ENCODE measurements at regions not wholly inside any gene's neighbourhood (a gene's known extent, or its start where the extent isn't known, plus 50 kb on each side); places are given as distances from the start of the nearest gene placed in this dataset.
"Not testable (repeated sequence)": the region's sequence is repeated elsewhere in the genome, so short reads cannot be mapped to it uniquely, and the experiment has no call there.

DNA sequence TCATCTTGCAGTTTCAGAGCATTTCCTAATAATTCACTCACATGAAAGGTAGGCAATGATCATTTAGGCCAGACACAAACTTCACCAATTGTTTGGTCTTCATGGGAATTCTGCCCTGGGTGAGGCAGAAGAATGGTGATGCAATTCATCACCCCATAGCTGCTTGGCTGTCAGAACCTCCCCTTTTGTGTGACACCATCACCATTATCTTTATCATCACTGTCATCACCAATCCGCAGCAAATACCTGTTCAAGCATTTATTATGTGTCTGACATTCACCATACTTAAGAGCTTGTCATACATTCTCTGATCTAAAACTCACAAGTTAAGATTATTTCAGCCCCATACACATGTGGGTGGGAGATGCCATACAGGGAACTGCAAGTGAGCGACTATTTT lies 799.5 kb upstream of the LRRN3 start:
- no peak for DNase-seq (ENCODE audit: low spot score)

DNA sequence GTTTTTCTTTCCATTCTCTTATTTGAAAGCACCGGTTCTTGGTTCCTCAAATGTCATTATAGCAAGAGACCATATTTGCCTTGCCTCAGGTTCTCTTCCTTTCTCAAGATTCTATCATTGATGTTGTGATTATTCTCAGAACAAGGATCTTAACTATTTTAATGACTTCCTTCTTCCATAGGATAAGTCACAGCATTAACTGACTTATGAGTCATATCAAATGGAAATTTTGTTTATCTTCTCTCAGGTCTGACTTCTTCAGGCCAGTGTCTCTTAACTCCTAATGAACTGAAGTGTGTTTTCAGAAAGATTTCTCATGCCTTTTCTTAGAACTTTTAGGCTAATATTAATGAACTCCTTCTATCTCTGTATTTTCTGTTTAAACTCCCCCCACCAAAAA lies 794.6 kb upstream of the LRRN3 start:
- no peak for DNase-seq (ENCODE audit: low spot score)

DNA sequence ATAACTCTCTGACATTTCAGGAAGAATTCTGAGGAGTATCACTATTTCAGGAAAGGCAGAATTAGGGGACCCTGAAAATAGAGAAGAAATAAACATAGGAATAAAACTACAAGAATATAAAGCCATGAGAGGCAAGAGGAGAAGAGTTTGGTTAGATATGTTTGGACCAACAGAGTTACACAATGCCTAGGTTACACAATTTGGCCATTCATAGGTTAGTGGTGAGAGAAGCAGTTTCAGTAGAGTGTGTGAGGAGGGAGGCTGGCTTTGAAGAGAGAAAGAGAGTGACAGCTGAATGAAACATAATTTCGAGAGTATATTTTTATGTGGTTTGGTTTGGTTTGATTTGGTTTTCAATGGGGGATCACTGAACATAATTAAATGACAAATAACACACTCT lies 783.2 kb upstream of the LRRN3 start:
- no peak for DNase-seq (ENCODE audit: low spot score)

DNA sequence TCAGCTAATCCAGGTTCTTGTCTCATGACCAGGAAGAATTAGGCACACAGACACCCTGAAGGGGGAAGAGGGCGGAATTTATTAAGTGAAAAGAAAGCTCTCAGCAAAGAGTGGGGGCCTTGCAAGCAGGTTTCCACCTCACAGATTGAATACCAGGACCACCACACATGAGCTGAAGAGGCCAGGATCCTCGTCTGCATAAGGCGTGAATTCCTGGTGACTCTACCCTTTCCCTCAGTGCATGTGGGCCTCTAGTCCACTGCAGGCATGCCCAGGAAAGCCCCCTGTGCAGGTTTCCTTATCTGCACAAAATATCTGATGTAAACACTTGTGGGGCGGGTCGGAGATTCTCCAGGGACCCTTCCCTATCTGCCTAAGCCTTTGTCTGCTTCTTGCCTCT lies 782.1 kb upstream of the LRRN3 start:
- DNase-seq (ENCODE audit: low spot score) = no peak

DNA sequence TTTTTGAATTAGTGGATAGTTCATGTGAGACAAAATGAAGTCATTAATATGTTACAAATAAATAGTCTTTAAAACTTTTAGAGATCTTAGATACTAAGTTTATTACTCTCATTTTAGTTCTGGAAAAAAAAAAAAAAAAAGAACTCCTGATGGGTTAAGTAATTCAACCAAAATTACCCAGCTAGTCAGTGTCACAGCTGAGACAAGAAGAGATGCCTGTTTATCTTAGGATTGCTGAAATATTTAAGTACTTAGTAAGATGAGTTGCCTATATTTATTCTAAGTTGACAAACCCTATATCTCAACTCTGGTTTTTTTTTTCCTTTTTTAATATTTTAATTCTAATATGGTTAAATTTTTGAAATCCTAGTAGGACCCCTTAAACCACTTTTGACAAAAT lies 781.0 kb upstream of the LRRN3 start:
- no peak for DNase-seq (ENCODE audit: low spot score)

DNA sequence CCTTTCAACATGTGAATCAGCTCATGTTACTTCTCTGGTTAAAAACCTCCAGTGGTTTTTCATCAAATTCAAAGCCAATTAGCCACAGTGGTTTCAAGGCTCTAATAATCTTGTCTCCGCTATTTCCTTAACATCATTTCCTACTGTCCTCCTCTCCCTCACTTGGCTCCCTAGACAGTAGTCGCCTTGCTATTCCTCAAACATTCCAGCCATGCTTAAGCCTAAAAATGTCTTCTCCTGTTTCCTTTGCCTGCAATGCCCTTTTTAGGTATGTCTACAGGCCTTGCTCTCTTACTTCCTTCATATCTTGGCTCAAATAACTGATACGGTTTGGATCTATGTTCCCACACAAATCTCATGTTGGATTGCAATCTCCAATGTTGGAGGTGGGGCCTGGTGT lies 779.4 kb upstream of the LRRN3 start:
- DNase-seq (ENCODE audit: low spot score) = no peak

DNA sequence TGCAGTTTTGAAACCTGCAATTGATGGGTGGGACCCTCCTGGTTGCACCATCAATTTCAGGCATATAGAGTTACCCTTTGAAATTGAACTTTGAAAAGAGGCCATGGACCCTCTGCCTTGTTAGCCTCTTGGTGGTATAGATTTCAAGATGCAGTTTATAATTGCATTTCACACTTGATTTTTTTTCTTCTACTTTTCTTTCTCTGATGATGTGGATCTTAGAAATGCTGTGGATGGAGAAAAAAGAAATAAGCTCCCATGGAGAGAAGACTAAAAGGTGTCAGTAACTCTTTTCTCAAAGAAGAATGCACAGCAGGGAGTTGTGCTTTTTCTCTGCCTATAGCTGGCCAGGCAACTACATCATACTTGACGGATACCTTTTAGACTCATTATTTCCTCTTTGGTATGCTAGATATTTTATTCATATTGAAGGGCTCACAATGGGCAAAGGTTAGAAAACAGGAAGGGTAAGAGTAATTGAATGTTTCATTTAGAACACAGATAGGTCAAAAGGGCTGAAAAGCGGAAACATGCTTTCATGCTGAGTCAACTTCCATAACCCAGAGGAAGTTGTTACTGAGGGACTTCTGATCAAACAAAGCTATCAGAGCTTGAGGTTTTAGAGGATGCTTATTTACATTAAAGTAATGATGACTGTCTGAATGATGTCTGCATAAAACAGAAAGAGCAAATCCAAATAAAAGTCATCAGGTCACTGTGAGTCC lies 773.2 kb upstream of the LRRN3 start:
- no peak for DNase-seq (ENCODE audit: low spot score)

DNA sequence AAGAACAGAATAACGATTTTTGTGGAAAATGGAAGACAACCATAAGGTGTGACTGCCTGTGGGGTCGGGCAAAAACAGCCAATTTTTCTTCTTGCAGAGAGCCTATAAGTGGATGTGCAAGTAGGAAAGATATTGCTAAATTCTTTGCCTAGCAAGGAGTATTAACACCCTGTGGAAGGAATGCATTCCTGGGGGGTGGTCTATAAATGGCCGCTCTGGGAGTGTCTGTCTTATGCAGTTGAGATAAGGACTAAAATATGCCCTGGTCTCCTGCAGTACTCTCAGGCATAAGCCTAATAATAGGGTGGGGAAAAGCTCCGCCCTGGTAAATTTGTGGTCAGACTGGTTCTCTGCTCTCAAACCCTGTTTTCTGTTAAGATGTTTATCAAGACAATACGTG lies 770.6 kb upstream of the LRRN3 start:
- DNase-seq (ENCODE audit: low spot score) = not testable (repeated sequence)

DNA sequence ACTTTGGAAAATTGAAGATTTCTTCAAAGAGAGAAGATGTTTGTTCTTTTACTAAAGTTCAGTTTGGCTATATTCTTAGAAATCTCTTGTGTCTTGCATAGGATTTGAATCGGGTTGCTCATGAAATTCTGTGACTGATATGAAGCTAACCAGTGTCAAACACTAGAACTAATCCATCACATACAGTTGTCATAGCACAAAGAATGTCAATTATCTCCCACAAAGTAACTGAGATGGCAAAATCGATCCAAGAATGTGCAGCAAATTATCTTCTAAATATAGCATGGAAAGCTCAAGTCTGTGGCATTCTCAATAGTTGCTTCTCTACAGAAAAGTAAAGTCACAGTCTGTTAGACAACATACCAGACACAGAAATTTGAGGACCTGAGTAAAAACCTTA lies 768.1 kb upstream of the LRRN3 start:
- DNase-seq (ENCODE audit: low spot score) = no peak

DNA sequence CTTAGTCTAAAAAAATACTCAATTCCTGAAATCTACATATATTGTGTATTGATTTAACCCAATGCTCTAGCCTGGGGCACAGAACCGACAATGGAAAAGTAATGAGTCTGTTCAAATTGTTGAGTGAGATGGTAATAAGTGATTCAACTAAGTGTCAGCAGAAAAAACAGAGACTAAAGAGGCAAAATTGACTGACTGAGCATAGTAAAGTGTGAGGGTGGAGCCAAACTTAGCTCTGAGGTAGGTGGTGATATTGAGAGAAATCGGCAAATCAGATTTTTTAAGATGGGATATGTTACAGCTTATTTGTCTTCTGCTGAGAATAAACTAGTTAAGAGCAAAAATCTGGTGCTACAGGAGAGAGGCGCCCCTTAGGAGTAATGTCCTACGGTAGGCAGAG lies 764.0 kb upstream of the LRRN3 start:
- DNase-seq (ENCODE audit: low spot score) = no peak

DNA sequence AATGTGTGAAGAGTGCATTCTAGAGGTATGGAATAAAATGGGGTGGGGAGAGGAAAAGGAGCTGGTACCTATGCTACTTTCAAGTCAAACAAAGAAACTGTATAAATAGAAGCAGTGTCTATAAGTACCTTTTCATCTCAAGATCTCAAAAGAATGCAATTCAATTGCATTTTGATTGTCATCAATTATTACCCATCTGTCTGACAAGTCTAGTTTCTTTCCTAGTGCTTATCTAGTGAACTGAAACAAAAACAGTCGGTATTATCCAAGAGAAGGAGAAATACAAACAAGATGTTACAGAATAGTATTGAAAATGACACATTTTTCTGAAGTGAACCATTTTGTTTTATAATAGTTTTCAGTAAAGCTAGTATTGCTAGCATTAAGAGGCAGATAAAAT lies 754.5 kb upstream of the LRRN3 start:
- no peak for DNase-seq (ENCODE audit: low spot score)

DNA sequence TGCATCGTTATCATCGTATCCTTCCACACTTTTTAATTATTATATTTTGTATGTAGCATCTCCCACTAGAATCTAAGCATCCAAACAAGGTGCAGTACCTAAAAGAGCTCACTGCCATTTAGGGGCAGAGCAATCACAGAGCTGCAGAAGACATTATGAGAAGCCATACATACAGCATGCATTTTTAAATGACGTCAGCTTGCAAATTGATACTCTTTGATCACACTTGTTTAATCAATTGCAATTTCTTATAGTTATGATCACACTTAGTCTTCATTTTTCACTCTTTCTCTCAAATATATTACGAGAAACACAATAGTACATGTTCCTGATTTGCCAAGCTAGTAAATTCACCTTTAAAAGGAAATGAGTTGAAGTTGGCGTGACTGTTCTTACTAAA lies 753.3 kb upstream of the LRRN3 start:
- no peak for DNase-seq (ENCODE audit: low spot score)

DNA sequence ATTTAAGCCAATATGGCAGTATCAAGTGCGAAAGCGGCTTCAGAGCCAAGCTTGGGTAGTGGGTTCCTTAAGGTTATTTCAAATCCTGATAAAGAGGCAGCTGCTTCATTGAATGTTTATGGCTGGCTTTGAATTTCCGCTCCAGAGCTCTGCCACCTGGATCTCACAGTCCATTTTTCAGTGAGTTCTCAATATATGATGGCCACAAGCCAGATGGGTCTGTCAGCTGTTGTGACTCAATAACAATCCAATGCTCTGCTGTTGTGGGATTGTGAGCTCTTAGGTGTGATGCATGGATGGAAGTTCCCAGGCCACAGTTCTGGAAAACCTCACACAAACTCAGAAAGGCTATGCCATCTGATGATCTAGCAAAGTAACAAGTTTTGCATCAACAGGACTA lies 743.8 kb upstream of the LRRN3 start:
- DNase-seq (ENCODE audit: low spot score) = no peak

DNA sequence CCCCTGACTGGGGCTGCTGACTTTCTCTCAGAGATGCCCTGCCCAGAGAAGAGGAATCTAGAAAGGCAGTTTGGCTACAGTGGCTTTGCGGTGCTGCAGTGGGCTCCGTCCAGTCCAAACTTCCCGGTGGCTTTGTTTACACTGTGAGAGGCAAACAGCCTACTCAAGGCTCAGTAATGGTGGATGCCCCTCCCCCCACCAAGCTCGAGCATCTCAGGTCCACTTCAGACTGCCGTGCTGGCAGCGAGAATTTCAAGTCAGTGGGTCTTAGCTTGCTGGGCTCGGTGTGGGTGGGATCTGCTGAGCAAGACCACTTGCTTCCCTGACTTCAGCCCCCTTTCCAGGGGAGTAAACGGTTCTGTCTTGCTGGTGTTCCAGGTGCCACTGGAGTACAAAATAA lies 734.5 kb upstream of the LRRN3 start:
- no peak for DNase-seq (ENCODE audit: low spot score)

DNA sequence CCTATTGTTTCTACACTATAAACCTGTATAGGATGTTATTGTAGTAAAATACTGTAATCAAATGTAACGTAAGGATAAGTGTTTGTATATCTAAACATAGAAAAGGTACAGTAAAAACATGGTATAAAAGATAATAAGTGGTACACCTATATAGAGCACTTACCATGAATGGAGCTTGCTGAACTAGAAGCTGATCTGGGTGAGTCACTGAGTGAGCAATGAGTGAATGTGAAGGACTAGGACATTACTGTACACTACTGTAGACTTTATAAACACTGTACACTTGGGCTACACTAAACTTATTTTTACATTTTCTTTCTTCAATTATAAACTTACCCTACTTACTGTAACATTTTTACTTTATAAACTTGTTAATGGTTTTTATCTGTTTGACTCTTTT lies 732.9 kb upstream of the LRRN3 start:
- no peak for DNase-seq (ENCODE audit: low spot score)

DNA sequence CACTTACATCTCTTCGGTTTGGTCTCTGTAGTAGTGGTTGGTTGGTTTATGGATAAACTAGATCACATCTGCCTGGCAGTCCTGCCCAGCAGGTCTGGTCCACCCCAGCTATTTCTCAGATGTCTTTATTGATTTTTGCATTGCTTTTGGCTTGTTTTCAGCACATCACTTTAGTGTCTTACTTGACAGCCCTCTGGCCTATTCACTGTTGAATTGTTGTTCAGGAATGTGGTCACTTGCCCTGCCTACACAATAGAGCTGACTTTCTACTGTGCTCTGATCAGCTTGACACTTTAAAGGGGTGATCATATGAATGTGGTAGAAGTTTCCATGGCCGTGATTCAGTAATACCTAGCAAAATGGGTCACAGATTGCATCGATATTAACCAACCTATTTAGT lies 719.2 kb upstream of the LRRN3 start:
- no peak for DNase-seq (ENCODE audit: low spot score)

DNA sequence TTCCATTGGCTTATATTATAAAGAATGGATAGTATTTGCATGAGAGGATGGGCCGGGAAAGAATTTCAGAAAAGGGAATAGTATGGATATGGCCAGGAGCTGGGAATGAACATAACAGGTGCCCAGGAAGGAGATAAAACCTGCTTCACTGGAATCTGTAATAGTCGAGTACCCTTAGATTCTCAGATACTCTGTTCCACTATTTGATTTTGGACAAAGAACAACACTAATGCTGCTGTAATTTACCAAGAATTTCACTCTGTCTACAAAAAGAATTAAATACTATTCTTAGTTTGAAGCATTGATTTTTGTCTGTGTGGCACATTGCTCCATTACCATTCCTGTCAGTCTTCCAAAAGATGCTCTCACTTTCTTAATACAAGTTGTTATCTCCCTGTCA lies 718.2 kb upstream of the LRRN3 start:
- DNase-seq (ENCODE audit: low spot score) = no peak

DNA sequence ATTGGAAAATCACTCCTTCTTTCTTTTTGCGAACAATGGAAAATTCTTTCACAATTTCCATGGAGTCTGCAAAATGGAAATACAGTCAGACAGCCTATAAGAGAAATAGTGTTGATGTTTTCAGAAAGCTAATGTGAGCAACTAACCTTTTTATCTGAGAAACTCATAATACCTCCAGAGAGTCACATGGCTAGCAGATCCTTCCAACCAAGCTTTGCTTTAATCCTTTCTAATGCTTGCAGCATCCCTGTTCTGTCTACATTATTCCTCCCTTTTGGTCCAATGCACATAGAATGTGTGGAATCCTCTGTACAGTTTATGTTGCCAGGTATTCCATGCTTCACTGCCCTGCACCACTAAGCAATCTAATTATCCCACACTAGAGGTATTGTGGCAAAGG lies 717.5 kb upstream of the LRRN3 start:
- DNase-seq (ENCODE audit: low spot score) = no peak

DNA sequence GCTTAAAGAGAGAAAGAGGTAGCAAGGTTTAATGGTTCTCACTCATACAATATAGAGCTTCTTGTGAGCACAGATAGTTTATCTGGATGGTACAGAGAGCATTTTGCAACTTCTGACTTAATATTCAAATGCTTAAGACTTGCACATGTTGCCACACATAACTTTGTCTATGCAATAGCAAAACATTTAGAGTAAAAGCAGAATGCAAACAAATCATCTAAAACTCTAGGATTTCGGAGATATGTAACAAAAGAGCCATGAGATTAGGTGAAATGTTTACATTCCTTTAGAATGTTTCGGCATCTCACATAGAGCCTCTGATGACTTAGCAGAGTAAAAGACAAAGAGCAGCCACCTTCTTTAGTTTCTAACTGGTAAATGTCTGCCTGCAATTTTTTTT lies 717.1 kb upstream of the LRRN3 start:
- DNase-seq (ENCODE audit: low spot score) = no peak

DNA sequence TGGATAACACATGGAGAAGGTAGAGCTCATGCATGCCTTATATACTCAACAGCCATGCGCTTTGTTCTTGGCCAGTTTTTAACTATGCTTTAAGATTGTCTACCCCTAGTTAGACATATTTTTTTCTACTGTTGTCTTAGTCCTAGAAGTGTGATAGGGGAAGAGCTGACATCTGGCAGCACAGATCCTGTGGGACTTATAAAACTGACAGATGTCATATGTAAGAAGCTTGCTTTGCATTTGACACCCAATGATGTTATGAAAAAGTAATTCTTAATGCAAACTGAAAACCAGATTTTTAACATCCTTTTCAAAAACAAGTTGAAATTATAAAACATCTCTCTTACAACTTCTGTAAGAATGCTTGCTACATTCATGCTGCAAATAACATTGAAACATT lies 715.9 kb upstream of the LRRN3 start:
- no peak for DNase-seq (ENCODE audit: low spot score)

DNA sequence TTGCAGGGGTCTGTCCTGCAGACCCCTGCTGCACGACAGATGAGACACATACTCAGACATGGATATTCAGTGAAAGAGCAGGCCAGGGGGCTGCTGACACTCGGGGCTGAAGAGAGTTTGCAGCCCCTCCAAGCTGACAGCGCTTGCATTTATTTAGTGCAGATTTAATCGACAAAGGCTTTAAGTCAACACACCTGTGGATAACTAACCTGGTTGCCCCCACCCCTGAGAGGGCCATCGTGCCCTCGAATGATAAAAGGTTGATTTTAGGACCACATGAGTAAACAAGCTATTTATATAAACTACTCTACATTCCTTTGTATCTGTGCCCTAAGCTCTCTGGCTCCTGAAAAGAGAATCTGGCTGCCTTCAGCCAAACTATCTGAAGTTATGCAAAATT lies 708.2 kb upstream of the LRRN3 start:
- DNase-seq (ENCODE audit: low spot score) = no peak

DNA sequence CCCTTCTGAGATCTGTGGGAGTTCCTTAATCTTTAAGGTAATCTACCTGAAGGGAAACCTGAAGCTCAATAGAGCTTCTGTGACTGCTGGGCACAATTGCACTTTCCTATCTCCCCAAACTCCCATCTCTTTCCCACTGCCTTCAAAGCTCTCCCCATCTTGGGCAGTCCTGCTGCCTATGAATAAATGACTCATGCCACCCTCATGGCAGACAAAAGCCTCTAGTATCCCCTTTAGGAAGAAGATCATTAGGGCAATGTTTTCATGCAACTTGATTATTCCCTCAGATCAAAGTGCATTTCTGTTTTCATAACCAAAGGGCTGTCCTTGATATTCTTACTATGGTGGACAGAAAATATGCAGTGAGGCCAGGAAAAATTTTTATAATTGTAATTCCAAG lies 704.9 kb upstream of the LRRN3 start:
- DNase-seq (ENCODE audit: low spot score) = no peak

DNA sequence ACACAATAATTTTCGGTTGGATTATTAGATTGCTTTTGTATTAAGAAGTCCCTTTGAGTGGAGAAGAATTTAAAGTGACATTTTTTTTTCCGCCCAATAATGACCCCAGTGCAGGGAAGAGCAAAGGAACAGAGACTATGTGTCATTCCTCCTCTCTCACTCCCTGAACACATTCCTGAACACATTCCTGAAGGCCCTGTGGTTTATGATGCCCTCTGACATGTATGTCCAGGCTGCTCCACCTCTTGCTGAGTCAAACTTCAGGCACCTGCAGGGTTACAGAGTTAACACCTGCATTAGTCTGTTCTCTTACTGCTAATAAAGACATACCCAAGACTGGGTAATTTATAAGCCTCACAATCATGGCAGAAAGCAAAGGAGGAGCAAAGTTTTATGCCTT lies 704.0 kb upstream of the LRRN3 start:
- DNase-seq (ENCODE audit: low spot score) = no peak

DNA sequence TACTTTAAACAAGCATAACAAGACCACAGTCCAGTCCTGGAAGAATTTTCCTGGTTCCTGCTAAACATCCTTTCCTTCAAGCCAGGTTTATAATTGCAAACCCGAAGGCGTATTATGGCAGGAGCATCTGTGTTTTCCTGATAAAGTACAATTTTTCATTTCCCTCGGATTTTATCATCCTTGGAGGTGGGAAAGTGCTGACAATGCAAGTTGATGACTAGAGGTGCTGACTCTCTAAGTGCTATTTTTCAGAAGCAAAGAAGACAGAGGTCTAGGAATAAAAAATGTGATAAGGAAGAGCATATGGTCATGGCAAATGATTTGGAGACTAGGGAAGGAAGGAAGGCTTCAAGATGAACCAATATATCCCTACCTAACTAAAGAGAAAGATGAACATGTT lies 703.2 kb upstream of the LRRN3 start:
- no peak for DNase-seq (ENCODE audit: low spot score)

DNA sequence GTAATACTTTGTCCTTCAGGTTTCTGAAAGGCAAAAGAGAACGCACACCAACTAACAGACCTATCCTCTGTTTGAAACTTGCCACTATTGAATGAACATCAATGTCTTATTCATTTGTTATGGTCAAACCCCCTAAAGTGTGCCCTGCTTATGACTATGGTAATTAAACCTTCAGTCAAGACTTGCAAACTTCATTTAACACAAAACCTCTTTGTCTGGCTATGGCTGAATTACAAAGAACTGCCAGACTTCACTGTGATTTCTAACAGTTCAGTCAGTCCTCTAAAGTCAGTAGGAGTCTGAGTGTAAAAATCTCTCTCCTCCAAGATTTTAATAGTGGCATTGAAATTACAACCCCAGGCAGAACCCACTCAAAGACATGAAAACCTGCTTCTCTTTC lies 702.5 kb upstream of the LRRN3 start:
- no peak for DNase-seq (ENCODE audit: low spot score)

Data from HuH-7.5 (cell line).